GF-D8 (cell line): ENCODE measurements at regions not wholly inside any gene's neighbourhood (a gene's known extent, or its start where the extent isn't known, plus 50 kb on each side); places are given as distances from the start of the nearest gene placed in this dataset.
"Not testable (repeated sequence)": the region's sequence is repeated elsewhere in the genome, so short reads cannot be mapped to it uniquely, and the experiment has no call there.

Source experiments
- DNase-seq: peaks from one replicate; lab custom pipeline; 2025; lab: John Stamatoyannopoulos, UW

- no peak for DNase-seq
Observed at GRCh38 chr10:21364196-21365114, 161.0 kb downstream of the SKIDA1 start.

DNA sequence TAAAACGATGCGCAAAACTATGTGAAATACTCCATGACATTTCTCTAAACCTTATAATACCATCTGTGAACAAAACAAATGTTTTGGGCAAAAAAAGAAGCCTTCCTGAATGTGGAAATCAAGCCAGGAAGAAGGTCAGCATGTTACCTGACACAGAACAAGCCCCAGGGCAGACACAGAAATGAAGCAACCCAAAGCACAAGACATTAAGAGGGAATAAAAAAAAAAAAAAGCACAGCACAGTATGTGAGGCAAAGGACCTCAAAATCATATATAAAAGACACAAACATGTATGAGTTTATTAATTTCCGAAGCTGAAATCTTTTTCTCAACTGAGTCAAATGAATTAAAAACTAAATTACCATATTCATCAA lies 161.8 kb downstream of the SKIDA1 start:
- no peak for DNase-seq

DNA sequence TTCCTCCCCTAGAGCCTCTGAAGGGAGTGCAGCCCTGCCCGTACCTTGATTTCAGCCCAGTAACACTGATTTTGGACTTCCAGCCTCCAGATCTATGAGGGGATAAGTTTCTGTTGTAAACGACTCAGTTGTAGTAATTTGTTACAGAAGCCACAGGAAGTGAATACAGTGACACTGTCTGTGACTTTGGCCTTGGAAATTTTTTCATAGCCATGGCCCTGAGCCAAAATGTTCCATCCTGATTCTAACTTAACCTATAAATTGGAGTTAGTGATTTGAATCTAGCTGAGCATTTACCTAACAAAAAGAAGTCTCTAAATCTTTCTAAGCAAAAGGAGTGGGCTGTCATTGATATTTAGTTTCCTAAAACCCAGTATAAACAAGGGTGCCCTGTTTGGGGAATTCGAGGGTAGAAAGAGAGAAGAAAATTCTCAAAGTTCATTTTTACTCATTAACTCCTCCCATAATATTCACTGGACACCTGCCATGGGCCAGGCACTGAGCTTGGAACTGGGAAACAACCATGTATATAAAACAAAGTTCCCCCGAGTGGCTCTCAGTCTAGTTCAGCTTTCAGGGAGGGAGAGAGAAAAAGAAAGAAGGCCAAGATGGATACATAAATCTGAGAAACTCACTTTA lies 162.3 kb downstream of the SKIDA1 start:
- no peak for DNase-seq

DNA sequence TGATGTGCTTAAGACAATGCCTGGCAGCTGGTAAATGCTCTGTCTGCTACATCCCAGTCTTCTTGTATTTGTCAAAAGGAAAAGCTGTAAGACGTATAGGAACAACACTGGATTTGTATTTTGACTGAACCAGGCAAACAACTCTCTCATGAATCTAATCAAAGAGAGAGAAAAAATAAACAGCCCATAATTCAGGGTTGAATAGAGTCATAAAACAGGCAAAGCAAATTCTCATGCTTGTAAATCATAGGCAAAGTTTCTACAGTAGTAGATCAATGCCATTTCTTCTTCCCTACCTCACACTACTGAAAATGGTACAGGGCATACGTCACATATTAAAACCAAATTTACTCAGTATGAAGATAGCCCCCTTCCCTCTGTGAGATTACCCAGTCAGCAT lies 166.3 kb downstream of the SKIDA1 start:
- DNase-seq = no peak

- DNase-seq = no peak
Observed at GRCh38 chr10:21355591-21356011, 169.9 kb downstream of the SKIDA1 start.

DNA sequence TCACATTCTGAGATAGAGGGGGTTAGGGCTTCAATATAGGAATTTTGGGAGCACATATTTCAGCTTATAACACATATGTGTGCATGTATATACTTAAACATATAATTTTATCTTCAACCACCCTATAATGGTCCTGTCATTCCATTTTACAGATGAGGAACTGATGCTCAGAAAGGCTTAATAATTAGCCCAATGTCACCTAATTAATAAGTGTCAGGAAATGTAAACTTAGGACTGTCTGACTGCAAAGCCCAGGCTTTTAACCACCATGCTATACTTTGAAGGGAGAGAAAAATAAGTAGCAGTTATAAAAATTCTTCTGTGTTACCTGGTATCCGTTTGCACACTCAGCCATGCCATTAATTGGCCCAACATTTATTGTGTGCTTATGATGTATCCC lies 172.6 kb downstream of the SKIDA1 start:
- DNase-seq = no peak

GRCh38 chr10:21351594-21351993 lies 173.9 kb downstream of the SKIDA1 start:
- peak; percentile 72 for DNase-seq

DNA sequence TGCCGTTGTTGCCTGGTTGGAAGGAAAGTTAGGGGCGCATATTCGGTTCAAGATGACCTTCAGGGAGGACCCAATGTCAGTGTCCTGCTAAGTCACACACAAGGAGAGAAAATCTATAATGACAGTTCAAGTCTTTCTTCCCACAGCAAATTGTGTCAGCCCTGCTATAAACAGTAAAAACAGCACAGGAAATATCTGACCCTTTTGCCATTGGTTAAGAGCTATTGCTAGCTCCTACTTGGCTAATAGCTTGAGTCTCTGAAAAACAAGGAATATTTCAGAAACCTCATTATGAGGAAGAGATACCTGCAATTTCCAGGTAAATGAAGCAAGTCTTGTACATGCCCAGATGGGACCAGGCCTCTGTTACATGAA lies 175.6 kb downstream of the SKIDA1 start:
- no peak for DNase-seq

GRCh38 chr10:21347785-21348170 lies 177.7 kb downstream of the SKIDA1 start:
- no peak for DNase-seq

DNA sequence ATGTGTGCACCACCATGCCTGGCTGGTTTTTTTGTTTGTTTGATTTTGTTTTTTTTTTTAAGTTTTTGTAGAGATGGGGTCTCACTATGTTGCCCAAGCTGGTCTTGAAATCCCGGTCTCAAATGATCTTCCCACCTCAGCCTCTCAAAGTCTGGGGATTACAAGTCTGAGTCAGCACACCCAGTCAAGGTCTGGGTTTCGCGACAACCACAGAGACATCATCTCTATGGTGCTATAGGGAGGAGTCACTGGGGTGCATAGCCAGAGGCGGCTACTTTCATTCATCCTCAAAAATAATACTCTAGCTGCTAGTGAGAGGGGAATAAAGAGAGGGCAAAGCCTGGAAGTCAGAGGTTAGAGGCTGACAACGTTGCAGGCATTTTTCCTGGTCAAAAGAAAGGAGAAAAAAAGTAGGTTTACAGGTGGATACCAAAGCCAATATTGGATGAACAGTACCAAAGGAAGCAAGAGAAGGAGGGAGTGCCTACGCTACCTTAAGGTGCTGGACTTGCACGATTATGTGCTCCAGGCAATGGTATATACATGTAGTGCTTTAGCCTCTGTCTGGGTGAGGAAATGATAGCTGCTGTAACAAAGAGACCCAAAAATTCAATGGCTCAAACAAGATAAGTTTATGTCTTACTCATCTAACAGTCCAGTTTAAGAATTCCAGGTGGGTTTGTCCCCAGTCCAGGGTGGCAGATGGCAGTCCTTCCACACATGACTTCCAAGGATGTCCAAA lies 178.3 kb downstream of the SKIDA1 start:
- no peak for DNase-seq

GRCh38 chr10:21343087-21343486 lies 182.4 kb downstream of the SKIDA1 start:
- no peak for DNase-seq

GRCh38 chr10:21342499-21342898 lies 183.0 kb downstream of the SKIDA1 start:
- DNase-seq = not testable (repeated sequence)

GRCh38 chr10:21340331-21340730 lies 185.2 kb downstream of the SKIDA1 start:
- no peak for DNase-seq

DNA sequence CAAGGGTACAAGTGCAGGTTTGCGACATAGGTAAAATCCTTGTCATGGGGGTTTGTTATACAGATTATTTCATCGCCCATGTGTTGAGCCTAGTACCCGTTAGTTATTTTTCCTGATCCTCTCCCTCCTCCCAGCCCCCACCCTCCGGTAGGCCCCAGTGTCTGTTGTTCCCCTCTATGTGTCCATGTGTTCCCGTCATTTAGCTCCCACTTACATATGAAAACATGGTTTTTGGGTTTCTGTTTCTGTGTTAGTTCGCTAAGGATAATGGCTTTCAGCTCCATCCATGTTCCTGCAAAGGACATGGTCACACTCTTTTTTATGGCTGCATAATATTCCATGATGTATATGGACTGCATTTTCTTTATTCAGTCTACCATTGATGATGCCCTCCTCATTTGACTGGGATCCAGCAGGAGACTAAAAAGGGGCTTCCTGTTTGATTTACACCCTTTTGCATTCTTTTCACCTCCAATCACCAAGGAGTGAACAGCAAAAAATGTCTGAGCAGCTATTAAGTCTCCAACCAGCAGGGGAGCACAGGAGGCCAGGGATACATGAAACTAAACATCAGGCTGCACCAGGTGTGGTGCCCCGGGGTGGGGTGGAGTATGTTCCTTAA lies 188.2 kb downstream of the SKIDA1 start:
- DNase-seq = no peak

DNA sequence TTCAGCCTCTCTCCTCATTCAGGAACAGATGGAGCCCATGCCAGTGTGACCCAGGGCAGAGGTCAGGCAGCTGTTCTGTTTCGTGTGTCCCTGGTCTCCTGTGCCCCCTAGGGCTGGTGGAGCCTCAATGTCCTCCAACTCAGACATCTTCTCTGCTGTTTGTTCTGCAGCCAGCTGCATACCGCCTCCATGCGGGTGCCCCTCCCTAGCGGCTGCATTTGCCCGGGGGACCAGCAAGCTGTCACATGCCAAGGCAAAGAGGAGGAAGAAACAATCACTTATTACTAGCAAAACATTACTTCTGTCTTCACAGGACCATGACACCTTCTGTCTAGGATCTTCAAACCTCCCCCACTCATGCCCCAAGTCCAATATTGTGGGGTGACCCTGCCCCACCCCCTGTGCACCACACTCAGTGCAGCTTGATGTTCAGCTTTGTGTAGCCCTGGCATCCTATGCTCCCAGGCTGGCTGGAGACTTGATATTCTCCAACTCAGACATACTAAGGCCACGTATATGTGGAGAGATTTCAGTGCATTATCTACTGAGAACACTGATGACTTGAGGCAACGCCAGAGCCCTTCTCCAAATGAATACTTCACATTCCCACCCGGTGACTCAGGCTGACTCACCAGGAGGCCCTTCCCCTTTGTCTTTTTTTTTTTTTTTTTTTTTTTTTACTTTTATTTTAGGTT lies 188.9 kb downstream of the SKIDA1 start:
- DNase-seq = no peak

DNA sequence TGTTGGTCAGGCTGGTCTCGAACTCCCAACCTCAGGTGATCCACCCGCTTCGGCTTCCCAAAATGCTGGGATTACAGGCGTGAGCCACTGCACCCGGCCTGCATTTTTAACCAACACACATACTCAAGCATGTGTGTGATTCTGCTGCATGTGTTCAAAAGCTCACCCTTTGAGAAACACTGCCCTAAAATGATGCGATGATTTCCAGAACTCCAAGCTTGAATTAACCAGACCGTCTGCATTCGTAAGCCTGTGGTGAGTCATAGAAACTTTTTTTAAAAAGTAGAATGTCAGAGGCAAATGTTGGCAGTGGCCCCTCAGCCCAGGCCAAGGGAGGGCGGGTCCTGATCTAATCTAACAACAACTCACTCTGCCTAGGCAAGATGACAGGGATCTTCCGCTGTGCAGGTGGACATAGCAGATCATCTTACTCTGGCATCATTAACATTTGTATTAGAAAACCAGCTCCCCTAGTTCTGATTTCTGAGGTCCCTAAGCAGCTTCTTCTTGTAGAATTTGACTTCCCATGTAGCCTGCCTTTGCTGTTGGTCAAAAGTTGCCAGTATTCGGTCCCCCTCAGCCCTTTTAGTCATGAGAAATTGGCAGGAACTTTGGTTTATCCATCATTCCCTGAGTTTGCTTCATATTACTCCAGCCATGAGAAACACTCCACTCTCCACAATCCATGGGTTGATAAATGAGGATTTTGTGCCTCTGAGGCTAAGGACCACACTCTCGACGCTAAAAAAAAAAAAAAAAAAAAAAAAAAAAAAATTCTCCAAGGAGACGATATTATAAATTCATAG lies 190.4 kb downstream of the SKIDA1 start:
- DNase-seq = no peak

GRCh38 chr10:21330628-21331020 lies 194.9 kb downstream of the SKIDA1 start:
- DNase-seq = no peak

GRCh38 chr10:21329995-21330627 lies 195.4 kb downstream of the SKIDA1 start:
- DNase-seq = no peak

DNA sequence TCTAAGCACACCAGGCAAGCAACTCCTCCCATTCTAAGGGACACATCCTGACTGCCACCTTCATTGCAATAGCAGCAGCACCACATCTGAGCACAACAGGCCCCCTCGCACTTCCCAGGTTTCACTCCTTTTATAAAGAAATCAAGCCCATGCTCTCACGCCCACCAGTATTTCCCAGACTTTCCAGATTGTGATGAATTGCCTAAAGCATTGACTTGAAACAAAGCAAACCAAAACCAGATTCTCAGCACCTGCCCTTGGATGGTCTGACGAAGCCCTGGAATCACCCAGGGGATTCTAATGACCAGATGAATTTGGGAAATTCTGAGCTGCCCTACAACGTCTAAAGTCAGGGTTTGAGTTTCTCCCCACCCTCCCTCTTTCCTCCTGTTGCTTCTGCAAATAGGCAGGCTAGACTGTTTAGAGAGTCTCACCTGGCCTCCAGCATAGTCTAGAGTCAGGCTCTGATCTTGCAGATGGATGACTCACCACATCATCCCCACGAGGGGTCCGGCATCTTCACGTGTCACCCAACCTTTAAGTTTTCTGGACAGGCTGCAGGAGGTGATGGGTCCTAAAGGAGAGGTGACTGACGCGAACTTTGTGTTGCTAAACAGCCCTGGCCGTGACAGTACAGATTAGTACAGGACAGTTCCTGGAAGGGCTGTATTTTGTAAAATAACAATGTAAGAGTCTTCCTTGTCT lies 198.0 kb downstream of the SKIDA1 start:
- no peak for DNase-seq
